HG03565 (cell line): ENCODE measurements at regions not wholly inside any gene's neighbourhood (a gene's known extent, or its start where the extent isn't known, plus 50 kb on each side); places are given as distances from the start of the nearest gene placed in this dataset.
"Not testable (repeated sequence)": the region's sequence is repeated elsewhere in the genome, so short reads cannot be mapped to it uniquely, and the experiment has no call there.

Experiments used
- ATAC-seq: cut with Tn5 transposase; IDR thresholded peaks from one replicate; pipeline ENCODE4 v1.9.1; 2021; ENCODE audit warnings: mild to moderate bottlenecking, moderate library complexity; ENCODE audit not compliant: unreplicated experiment

GRCh38 chr12:116360579-116361413 is 83.3 kb upstream of the MED13L start:
- no peak for ATAC-seq

- no peak for ATAC-seq
Measured at GRCh38 chr12:116361414-116362223, 84.1 kb upstream of the MED13L start.

GRCh38 chr12:116365114-116365513 is 87.6 kb upstream of the MED13L start:
- ATAC-seq, result no peak

GRCh38 chr12:116365606-116366455 is 88.3 kb upstream of the MED13L start:
- ATAC-seq, result no peak

GRCh38 chr12:116366456-116366776 is 88.9 kb upstream of the MED13L start:
- ATAC-seq, result no peak

GRCh38 chr12:116366824-116367223 is 89.3 kb upstream of the MED13L start:
- no peak for ATAC-seq

- ATAC-seq, result no peak
Measured at GRCh38 chr12:116368196-116369194, 91.0 kb upstream of the MED13L start.

GRCh38 chr12:116370004-116370404 is 92.5 kb upstream of the MED13L start:
- ATAC-seq, result no peak

- no peak for ATAC-seq
Measured at GRCh38 chr12:116370886-116371580, 93.5 kb upstream of the MED13L start.

GRCh38 chr12:116372815-116373214 is 95.3 kb upstream of the MED13L start:
- no peak for ATAC-seq

- ATAC-seq, result no peak
Measured at GRCh38 chr12:116373572-116374206, 96.2 kb upstream of the MED13L start.

- ATAC-seq, result no peak
Measured at GRCh38 chr12:116374207-116374606, 96.7 kb upstream of the MED13L start.

- no peak for ATAC-seq
Measured at GRCh38 chr12:116375278-116375842, 97.9 kb upstream of the MED13L start.

GRCh38 chr12:116376354-116377193 is 99.1 kb upstream of the MED13L start:
- ATAC-seq, result no peak

- not testable (repeated sequence) for ATAC-seq
Measured at GRCh38 chr12:116377194-116377571, 99.7 kb upstream of the MED13L start.

- ATAC-seq, result no peak
Measured at GRCh38 chr12:116378002-116378401, 100.5 kb upstream of the MED13L start.

GRCh38 chr12:116380108-116380507 is 102.6 kb upstream of the MED13L start:
- ATAC-seq, result no peak

- not testable (repeated sequence) for ATAC-seq
Measured at GRCh38 chr12:116380740-116381139, 103.2 kb upstream of the MED13L start.
